Stomach (tissue), 4 donors: ENCODE measurements at regions not wholly inside any gene's neighbourhood (a gene's known extent, or its start where the extent isn't known, plus 50 kb on each side); places are given as distances from the start of the nearest gene placed in this dataset.

Experiments used
- CTCF ChIP-seq, 7 experiments: fragments of 450-650 bp in 4 of 7; fragments of 200-600 bp in 3 of 7; sonication (generic) in 3 of 7; IDR thresholded peaks; one replicate each; pipeline ENCODE4 v1.5.1; 2016 to 2019; ENCODE audit warnings: antibody characterized with exemption in 7 of 7, control low read depth in 2 of 7, mild to moderate bottlenecking in 1 of 7
- POLR2AphosphoS5 ChIP-seq, 3 donors: sonication (generic); formaldehyde crosslinking; IDR thresholded peaks; one replicate each; pipeline ENCODE4 v1.6.1; 2016; ENCODE audit warnings: antibody characterized with exemption in 3 of 3

GRCh38 chr3:135368781-135369180, 573.7 kb downstream of the EPHB1 start:
- TF ChIP-seq POLR2AphosphoS5 (IDR thresholded peaks at IDR 0.05) (no peak), CTCF (IDR thresholded peaks at IDR 0.05) (no peak)
